ENCODE measurements at regions not wholly inside any gene's neighbourhood (a gene's known extent, or its start where the extent isn't known, plus 50 kb on each side); places are given as distances from the start of the nearest gene placed in this dataset.

- TF ChIP-seq HEYL (CRISPR knock-in tag; IDR thresholded peaks at IDR 0.05) (no peak), E2F6 (IDR thresholded peaks at IDR 0.05; ENCODE audit: borderline replicate concordance, low read depth) (no peak), SREBF2 (IDR thresholded peaks at IDR 0.05) (no peak), NR3C1 (IDR thresholded peaks at IDR 0.05) (no peak)
Observed at GRCh38 chr6:113733381-113733780, 123.8 kb upstream of the MARCKS start (continued).

GRCh38 chr6:113734982-113735381 lies 122.2 kb upstream of the MARCKS start:
- CTCF ChIA-PET = interaction anchor here (0.7 kb wide), 1 partner anchor 15 kb away, joined by 4 read pairs; no protein-coding TSS in a partner anchor

GRCh38 chr6:113735491-113735890 lies 121.7 kb upstream of the MARCKS start:
- CTCF ChIA-PET = no interaction called here
- no peak for ATAC-seq
- TF ChIP-seq MAFK (IDR thresholded peaks at IDR 0.05; ENCODE audit: partially characterized antibody) (no peak), FOSL2 (IDR thresholded peaks at IDR 0.05) (no peak), FOSL2 (CRISPR knock-in tag; IDR thresholded peaks at IDR 0.05) (no peak), MAX (IDR thresholded peaks at IDR 0.05) (no peak), FOSB (CRISPR knock-in tag; IDR thresholded peaks at IDR 0.05) (no peak), HOXA7 (CRISPR knock-in tag; IDR thresholded peaks at IDR 0.05) (no peak)

More at GRCh38 chr6:113734982-113735381, 122.2 kb upstream of the MARCKS start:
- Histone ChIP-seq H3K4me3 (no peak overlapping the region), H3K4me2 (no peak overlapping the region), H3K27ac (peak overlapping the region; percentile 35 to 67; a peak in 4 of 6 replicates), H3K4me1 (peaks cover 8% of the 10 kb centered on the region; the same call in 2 of the 3 replicates), H3K9me3 (no peaks in the 10 kb centered on the region)
- TF ChIP-seq NFE2L2 (conservative IDR thresholded peaks at IDR 0.05; ENCODE audit: low read length) (peak; percentile 42; the same call in 1 of the 2 replicates), MYC (IDR thresholded peaks at IDR 0.05; ENCODE audit: borderline replicate concordance, low read length) (no peak), USF2 (IDR thresholded peaks at IDR 0.05) (no peak), MAFK (IDR thresholded peaks at IDR 0.05; ENCODE audit: partially characterized antibody) (peak; percentile 41), HEYL (CRISPR knock-in tag; IDR thresholded peaks at IDR 0.05) (no peak), CBX8 (IDR thresholded peaks at IDR 0.05) (no peak), CBX2 (IDR thresholded peaks at IDR 0.05; ENCODE audit: borderline replicate concordance, low read depth) (no peak), CHD2 (IDR thresholded peaks at IDR 0.05; ENCODE audit: low read length, partially characterized antibody) (no peak), HMGXB4 (CRISPR knock-in tag; IDR thresholded peaks at IDR 0.05; ENCODE audit: borderline replicate concordance) (no peak), FOSB (CRISPR knock-in tag; IDR thresholded peaks at IDR 0.05) (no peak)
- POLR2A ChIA-PET = no interaction called here
- FAIRE-seq (no peak), ATAC-seq (no peak), DNase-seq (ENCODE audit: low read depth in 1 of 2, low spot score in 1 of 2) (no peak)
- 75% methylated on average over 3 of the region's 3 CpGs for WGBS (ENCODE audit: missing lambda C conversion rate)

GRCh38 chr6:113736978-113737377 lies 120.2 kb upstream of the MARCKS start:
- ChIA-PET CTCF (no interaction called here), POLR2A (no interaction called here)
- DNase-seq (ENCODE audit: low read depth in 1 of 2, low spot score in 1 of 2) (no peak), ATAC-seq (no peak), FAIRE-seq (no peak)
- Histone ChIP-seq H3K4me2 (no peak overlapping the region), H3K4me1 (peaks cover 8% of the 10 kb centered on the region; the same call in 2 of the 3 replicates), H3K4me3 (no peak overlapping the region), H3K27ac (no peak overlapping the region), H3K9me3 (no peaks in the 10 kb centered on the region)
- TF ChIP-seq HOXB13 (CRISPR knock-in tag; IDR thresholded peaks at IDR 0.05; ENCODE audit: low read depth) = no peak
- TF ChIP-seq ELK1 (IDR thresholded peaks at IDR 0.05; ENCODE audit: low read depth, low read length) = no peak
- no peak for TF ChIP-seq KDM5A (IDR thresholded peaks at IDR 0.05)
- no peak for TF ChIP-seq SMC3 (IDR thresholded peaks at IDR 0.05)
- TF ChIP-seq NFE2L2 (conservative IDR thresholded peaks at IDR 0.05; ENCODE audit: low read length) = no peak
- no peak for TF ChIP-seq BCL3 (IDR thresholded peaks at IDR 0.05)
- TF ChIP-seq HDAC2 (IDR thresholded peaks at IDR 0.05) = no peak
- no peak for TF ChIP-seq POLR2AphosphoS2 (conservative IDR thresholded peaks at IDR 0.05; ENCODE audit: low read length)
- no peak for TF ChIP-seq HEYL (CRISPR knock-in tag; IDR thresholded peaks at IDR 0.05)
- no peak for TF ChIP-seq BHLHE40 (IDR thresholded peaks at IDR 0.05; ENCODE audit: low read depth, low read length)

More at GRCh38 chr6:113735491-113735890, 121.7 kb upstream of the MARCKS start:
- POLR2A ChIA-PET = no interaction called here
- WGBS (ENCODE audit: missing lambda C conversion rate) = 72% methylated on average over 3 of the region's 3 CpGs
- H3K4me3 ChIP-seq = no peak overlapping the region
- DNase-seq (ENCODE audit: low read depth in 1 of 2, low spot score in 1 of 2) = no peak
- H3K4me2 ChIP-seq = no peak overlapping the region
- H3K4me1 ChIP-seq = peaks cover 8% of the 10 kb centered on the region; the same call in 2 of the 3 replicates
- no peak for FAIRE-seq
- no peaks in the 10 kb centered on the region for H3K9me3 ChIP-seq
- H3K27ac ChIP-seq = peak overlapping the region; percentile 35 to 67; a peak in 2 of 6 replicates

Data from A549 (cell line).